DOHH2 (cell line): ENCODE measurements at regions not wholly inside any gene's neighbourhood (a gene's known extent, or its start where the extent isn't known, plus 50 kb on each side); places are given as distances from the start of the nearest gene placed in this dataset.

Experiments
- CTCF ChIP-seq: fragments of 200-600 bp; sonication (generic); IDR thresholded peaks from one replicate; pipeline ENCODE4 v1.5.1; 2014; ENCODE audit warnings: antibody characterized with exemption, mild to moderate bottlenecking, low read depth, low read length; ENCODE audit not compliant: poor library complexity, severe bottlenecking
- EZH2phosphoT487 ChIP-seq: fragments of 200-600 bp; sonication (generic); IDR thresholded peaks from 2 replicates; pipeline ENCODE4 v1.6.1; 2017; ENCODE audit warnings: borderline replicate concordance, mild to moderate bottlenecking, antibody characterized with exemption, low read length, moderate library complexity, mixed read lengths

GRCh38 chrX:36562986-36563385 is 445.2 kb upstream of the FAM47C start:
- TF ChIP-seq CTCF (no peak), EZH2phosphoT487 (no peak)
